Lung (tissue), 11 donors: ENCODE measurements at regions not wholly inside any gene's neighbourhood (a gene's known extent, or its start where the extent isn't known, plus 50 kb on each side); places are given as distances from the start of the nearest gene placed in this dataset.

Experiments used
- ATAC-seq: fragments of 200-7000 bp; cut with Tn5 transposase; one replicate; pipeline ENCODE4 v1.9.1; 2020; ENCODE audit warnings: moderate number of reproducible peaks; ENCODE audit not compliant: insufficient read depth, low FRiP score
- DNase-seq, 3 donors: peaks; one replicate each; pipeline ENCODE4 v3.0.0-alpha.2; 2013 to 2017
- H3K27ac ChIP-seq, 2 donors: one replicate each; pipeline ENCODE4 v1.5.1; 2013; ENCODE audit warnings: mild to moderate bottlenecking in 2 of 2, moderate library complexity in 2 of 2, control low read depth in 1 of 2, inconsistent platforms in 1 of 2, low read depth in 1 of 2, low read length in 1 of 2
- H3K27me3 ChIP-seq, 3 donors: one replicate each; pipeline ENCODE4 v1.5.1; 2013; ENCODE audit warnings: low read length in 2 of 3; ENCODE audit not compliant: control insufficient read depth in 3 of 3, insufficient read depth in 3 of 3
- H3K36me3 ChIP-seq, 4 donors: one replicate each; pipeline ENCODE4 v1.5.1; 2013; ENCODE audit warnings: low read length in 4 of 4, mild to moderate bottlenecking in 1 of 4, moderate library complexity in 1 of 4; ENCODE audit not compliant: control insufficient read depth in 4 of 4, insufficient read depth in 4 of 4
- H3K4me1 ChIP-seq, 5 donors: one replicate each; pipeline ENCODE4 v1.5.1; 2013; ENCODE audit warnings: low read length in 5 of 5, mild to moderate bottlenecking in 2 of 5, moderate library complexity in 1 of 5; ENCODE audit not compliant: control insufficient read depth in 5 of 5, insufficient read depth in 5 of 5
- H3K4me3 ChIP-seq: one replicate; pipeline ENCODE4 v1.5.1; 2013; ENCODE audit warnings: mild to moderate bottlenecking, control low read depth, moderate library complexity
- H3K9ac ChIP-seq, 2 donors: one replicate each; pipeline ENCODE4 v1.5.1; 2013; ENCODE audit warnings: low read length in 2 of 2, control low read depth in 1 of 2; ENCODE audit not compliant: insufficient read depth in 1 of 2
- H3K9me3 ChIP-seq, 4 donors: one replicate each; pipeline ENCODE4 v1.5.1; 2013; ENCODE audit warnings: low read length in 3 of 4, mild to moderate bottlenecking in 1 of 4, moderate library complexity in 1 of 4; ENCODE audit not compliant: control insufficient read depth in 4 of 4, insufficient read depth in 3 of 4
- CTCF ChIP-seq: IDR thresholded peaks from 2 replicates; pipeline ENCODE4 v1.5.1; 2012; ENCODE audit warnings: mild to moderate bottlenecking; ENCODE audit errors: control extremely low read depth, extremely low read depth
- WGBS, 2 donors: extraction: QIAGEN DNeasy Blood & Tissue Kit; methylation state at CpG; one replicate each; pipeline ENCODE4 v1.1.7; 2013; 5-methylcytosine and 5-hydroxymethylcytosine counted together
- donor health status: control.
- donor health status: control.
- donor health status: Bipolar disorder and iron deficiency.
- donor health status: healthy.
- donor health status: DM: yes; HTN: yes; CAD: no.

GRCh38 chr3:55339819-55340218, 147.3 kb downstream of the WNT5A start:
- no peaks in the 10 kb centered on the region for H3K36me3 ChIP-seq
- DNase-seq (no peak), ATAC-seq (no peak)
- H3K4me1 ChIP-seq: peaks cover 0 to 12% (median 0%) of the 10 kb centered on the region in 5 donors
- no peaks in the 10 kb centered on the region for H3K27me3 ChIP-seq
- 87 to 89% methylated on average over 4 of the region's 4 CpGs for WGBS, 2 donors
- H3K9ac ChIP-seq: no peak overlapping the region
- no peaks in the 10 kb centered on the region for H3K9me3 ChIP-seq
- no peak overlapping the region for H3K4me3 ChIP-seq
- no peak for TF ChIP-seq CTCF
- no peak overlapping the region for H3K27ac ChIP-seq

- no peak overlapping the region for H3K27ac ChIP-seq
- H3K36me3 ChIP-seq: no peaks in the 10 kb centered on the region
- H3K9me3 ChIP-seq: no peaks in the 10 kb centered on the region
- H3K4me1 ChIP-seq: peaks cover 0 to 10% (median 0%) of the 10 kb centered on the region in 5 donors
- no peak overlapping the region for H3K4me3 ChIP-seq
- no peak overlapping the region for H3K9ac ChIP-seq
- ATAC-seq (no peak), DNase-seq (no peak)
- no peaks in the 10 kb centered on the region for H3K27me3 ChIP-seq
- 83 to 88% methylated on average over 3 of the region's 3 CpGs for WGBS, 2 donors
- TF ChIP-seq CTCF: no peak
Observed at GRCh38 chr3:55339390-55339789, 147.7 kb downstream of the WNT5A start.

GRCh38 chr3:55337641-55338180, 149.4 kb downstream of the WNT5A start:
- H3K36me3 ChIP-seq: no peaks in the 10 kb centered on the region
- H3K27me3 ChIP-seq: no peaks in the 10 kb centered on the region
- ATAC-seq (no peak), DNase-seq (no peak)
- H3K9me3 ChIP-seq: no peaks in the 10 kb centered on the region
- no peak overlapping the region for H3K9ac ChIP-seq
- no peak for TF ChIP-seq CTCF
- 83 to 88% methylated on average over 10 of the region's 10 CpGs for WGBS, 2 donors
- no peak overlapping the region for H3K4me3 ChIP-seq
- no peak overlapping the region for H3K27ac ChIP-seq
- H3K4me1 ChIP-seq: no peaks in the 10 kb centered on the region

- no peak overlapping the region for H3K27ac ChIP-seq
Observed at GRCh38 chr3:55333923-55334322, 153.2 kb downstream of the WNT5A start.

More at GRCh38 chr3:55333923-55334322, 153.2 kb downstream of the WNT5A start:
- Histone ChIP-seq H3K9me3 (no peaks in the 10 kb centered on the region), H3K9ac (no peak overlapping the region), H3K27me3 (no peaks in the 10 kb centered on the region), H3K4me1 (no peaks in the 10 kb centered on the region), H3K4me3 (no peak overlapping the region), H3K36me3 (no peaks in the 10 kb centered on the region)
- DNase-seq (no peak), ATAC-seq (no peak)
- TF ChIP-seq CTCF: no peak
